Thoracic aorta (tissue), 2 donors: ENCODE measurements at regions not wholly inside any gene's neighbourhood (a gene's known extent, or its start where the extent isn't known, plus 50 kb on each side); places are given as distances from the start of the nearest gene placed in this dataset.
A peak's percentile ranks its signal among the peaks of the same experiment; 100 is the strongest.

ENCODE experiments used
- ATAC-seq: fragments of 150-250 bp; one replicate; pipeline ENCODE4 v1.8.0; 2017; ENCODE audit warnings: low read depth; ENCODE audit not compliant: insufficient number of reproducible peaks, low FRiP score
- DNase-seq: peaks from one replicate; pipeline ENCODE4 v3.0.0-alpha.2; 2020; ENCODE audit warnings: low spot score
- H3K27ac ChIP-seq, 2 donors: fragments of 200-600 bp; sonication (generic); 1 replicate in 1 of 2; 2 replicates in 1 of 2; pipeline ENCODE4 v1.5.1; 2016; ENCODE audit warnings: mild to moderate bottlenecking in 2 of 2, moderate library complexity in 2 of 2
- H3K27me3 ChIP-seq: fragments of 200-600 bp; sonication (generic); replicated peaks from 2 replicates; pipeline ENCODE4 v1.6.0; 2016; ENCODE audit warnings: mild to moderate bottlenecking; ENCODE audit not compliant: insufficient read depth
- H3K36me3 ChIP-seq: fragments of 200-600 bp; sonication (generic); one replicate; pipeline ENCODE4 v1.5.1; 2016
- H3K4me1 ChIP-seq, 2 donors: fragments of 200-600 bp; sonication (generic); 1 replicate in 1 of 2; 2 replicates in 1 of 2; pipeline versions ENCODE4 v1.5.1 to v1.6.0; 2016; ENCODE audit warnings: low read depth in 2 of 2, mild to moderate bottlenecking in 1 of 2; ENCODE audit not compliant: control insufficient read depth in 1 of 2
- H3K4me3 ChIP-seq: fragments of 200-600 bp; sonication (generic); 2 replicates; pipeline ENCODE4 v1.5.1; 2016; ENCODE audit warnings: mild to moderate bottlenecking
- H3K9me3 ChIP-seq: fragments of 200-600 bp; sonication (generic); 2 replicates; pipeline ENCODE4 v1.5.1; 2016
- CTCF ChIP-seq: fragments of 200-600 bp; sonication (generic); IDR thresholded peaks from one replicate; pipeline ENCODE4 v1.5.1; 2019; ENCODE audit warnings: antibody characterized with exemption

DNA sequence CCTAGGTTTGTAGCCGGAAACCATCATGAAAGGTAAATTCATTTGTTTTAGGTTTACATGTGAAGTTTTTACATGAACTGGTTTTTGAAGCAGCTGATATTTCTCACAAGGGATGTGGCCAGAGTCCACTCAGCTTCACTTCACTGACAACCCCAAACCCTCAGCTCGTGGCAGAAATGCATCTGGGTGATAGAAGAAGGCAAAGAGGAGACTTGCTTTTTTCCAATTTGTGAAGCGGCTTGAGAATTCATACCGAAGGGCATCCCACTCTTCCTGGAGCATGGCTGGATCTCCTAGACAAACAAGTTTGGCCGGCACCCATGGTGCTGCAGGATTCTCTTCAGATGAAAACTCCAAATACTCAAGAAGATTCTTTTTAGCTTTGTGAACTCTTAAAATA, 392.8 kb upstream of the CNR1 start:
- no peak for TF ChIP-seq CTCF
- Histone ChIP-seq H3K36me3 (no peaks in the 10 kb centered on the region), H3K4me3 (no peak overlapping the region), H3K27me3 (no peaks in the 10 kb centered on the region), H3K9me3 (no peaks in the 10 kb centered on the region), H3K27ac (no peak overlapping the region), H3K4me1 (peaks cover 19 to 66% of the 10 kb centered on the region in 2 donors)
- ATAC-seq (no peak), DNase-seq (no peak)

GRCh38 chr6:88556663-88557062, 390.5 kb upstream of the CNR1 start:
- no peak overlapping the region for H3K4me3 ChIP-seq
- DNase-seq (no peak), ATAC-seq (no peak)
- H3K36me3 ChIP-seq, result no peaks in the 10 kb centered on the region
- no peaks in the 10 kb centered on the region for H3K27me3 ChIP-seq
- TF ChIP-seq CTCF, result no peak
- H3K4me1 ChIP-seq, result peaks cover 19 to 58% of the 10 kb centered on the region in 2 donors
- no peaks in the 10 kb centered on the region for H3K9me3 ChIP-seq
- H3K27ac ChIP-seq, result peak overlapping the region; percentile 55 to 71

- H3K4me3 ChIP-seq, result no peak overlapping the region
- DNase-seq, result no peak
- peaks cover 0 to 14% of the 10 kb centered on the region in 2 donors for H3K4me1 ChIP-seq
- no peak for TF ChIP-seq CTCF
- H3K9me3 ChIP-seq, result no peaks in the 10 kb centered on the region
- no peaks in the 10 kb centered on the region for H3K27me3 ChIP-seq
- H3K36me3 ChIP-seq, result no peaks in the 10 kb centered on the region
- no peak overlapping the region for H3K27ac ChIP-seq
- ATAC-seq, result no peak
Observed at GRCh38 chr6:88548891-88549505, 382.9 kb upstream of the CNR1 start.

- Histone ChIP-seq H3K27me3 (no peaks in the 10 kb centered on the region), H3K4me3 (no peak overlapping the region), H3K36me3 (no peaks in the 10 kb centered on the region), H3K4me1 (peaks cover 0 to 14% of the 10 kb centered on the region in 2 donors), H3K9me3 (no peaks in the 10 kb centered on the region), H3K27ac (no peak overlapping the region)
- DNase-seq, result no peak
- no peak for ATAC-seq
- TF ChIP-seq CTCF, result no peak
Observed at GRCh38 chr6:88547768-88548167, 381.6 kb upstream of the CNR1 start.

DNA sequence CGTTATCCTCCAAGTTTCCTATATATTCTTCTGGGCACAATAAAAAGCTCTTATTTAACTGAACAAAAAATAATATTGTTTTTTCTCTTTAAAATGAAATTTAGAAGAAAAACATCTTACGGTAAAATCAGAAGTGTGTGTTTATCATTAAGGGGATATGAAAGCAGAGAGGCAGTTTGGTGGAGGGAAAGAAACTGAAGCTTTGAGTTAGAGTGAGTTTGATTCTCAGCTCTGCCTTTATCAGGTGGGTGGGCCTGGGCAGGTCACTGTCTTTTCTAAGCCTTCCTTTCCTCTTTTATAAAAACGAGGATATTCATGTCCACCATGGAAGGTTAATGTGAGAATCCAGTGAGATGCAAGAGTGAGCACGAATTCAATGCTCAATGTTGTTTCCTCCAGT, 379.8 kb upstream of the CNR1 start:
- H3K27ac ChIP-seq, result no peak overlapping the region
- H3K27me3 ChIP-seq, result no peaks in the 10 kb centered on the region
- H3K9me3 ChIP-seq, result no peaks in the 10 kb centered on the region
- DNase-seq (no peak), ATAC-seq (no peak)
- no peaks in the 10 kb centered on the region for H3K36me3 ChIP-seq
- TF ChIP-seq CTCF, result no peak
- H3K4me3 ChIP-seq, result no peak overlapping the region
- H3K4me1 ChIP-seq, result peaks cover 0 to 14% of the 10 kb centered on the region in 2 donors
